Loucy (cell line): ENCODE measurements at regions not wholly inside any gene's neighbourhood (a gene's known extent, or its start where the extent isn't known, plus 50 kb on each side); places are given as distances from the start of the nearest gene placed in this dataset.

Source experiments
- H2AFZ ChIP-seq: fragments of 200-600 bp; sonication (generic); 2 replicates; pipeline ENCODE4 v1.6.0; 2016; ENCODE audit warnings: antibody characterized with exemption, mild to moderate bottlenecking, low read length, moderate library complexity
- H3F3A ChIP-seq: fragments of 200-600 bp; 2 replicates; pipeline ENCODE4 v1.6.0; 2016; ENCODE audit warnings: antibody characterized with exemption, low read depth, mild to moderate bottlenecking
- H3K27me3 ChIP-seq: fragments of 200-600 bp; sonication (generic); 2 replicates; pipeline ENCODE4 v1.6.1; 2014; ENCODE audit warnings: low read length, mild to moderate bottlenecking; ENCODE audit not compliant: insufficient read depth, poor library complexity, severe bottlenecking
- H3K36me3 ChIP-seq: fragments of 200-600 bp; sonication (generic); 2 replicates; pipeline ENCODE4 v1.6.1; 2016; ENCODE audit warnings: low read length; ENCODE audit not compliant: insufficient read depth
- H3K4me1 ChIP-seq: fragments of 200-600 bp; sonication (generic); 2 replicates; pipeline ENCODE4 v1.5.1; 2014; ENCODE audit warnings: low read length, mild to moderate bottlenecking; ENCODE audit not compliant: insufficient read depth, poor library complexity, severe bottlenecking
- H3K4me2 ChIP-seq: fragments of 200-600 bp; sonication (generic); 2 replicates; pipeline ENCODE4 v1.6.0; 2014; ENCODE audit warnings: antibody characterized with exemption, low read length, low read depth, mild to moderate bottlenecking; ENCODE audit not compliant: poor library complexity, severe bottlenecking
- H3K4me3 ChIP-seq: fragments of 200-600 bp; sonication (generic); 2 replicates; pipeline ENCODE4 v1.5.1; 2014; ENCODE audit warnings: low read length, mild to moderate bottlenecking, mixed read lengths; ENCODE audit not compliant: poor library complexity, severe bottlenecking
- H3K79me2 ChIP-seq: fragments of 200-600 bp; sonication (generic); 2 replicates; pipeline ENCODE4 v1.6.1; 2014; ENCODE audit warnings: low read length; ENCODE audit not compliant: insufficient read depth
- H3K9ac ChIP-seq: fragments of 200-600 bp; sonication (generic); 2 replicates; pipeline ENCODE4 v1.6.0; 2014; ENCODE audit warnings: mild to moderate bottlenecking, low read depth, low read length, moderate library complexity; ENCODE audit not compliant: poor library complexity, severe bottlenecking
- H3K9me2 ChIP-seq: fragments of 200-600 bp; sonication (generic); replicated peaks from 2 replicates; pipeline ENCODE4 v1.6.1; 2016; ENCODE audit warnings: low read depth, low read length, mixed read lengths
- H3K9me3 ChIP-seq: fragments of 200-600 bp; sonication (generic); 2 replicates; pipeline ENCODE4 v1.6.1; 2014; ENCODE audit warnings: mild to moderate bottlenecking, antibody characterized with exemption, low read length, low read depth; ENCODE audit not compliant: insufficient read depth
- H4K20me1 ChIP-seq: fragments of 200-600 bp; sonication (generic); 2 replicates; pipeline ENCODE4 v1.6.0; 2014; ENCODE audit warnings: antibody characterized with exemption, low read length, mild to moderate bottlenecking; ENCODE audit not compliant: insufficient read depth, poor library complexity, severe bottlenecking
- EZH2phosphoT487 ChIP-seq: fragments of 200-600 bp; IDR thresholded peaks from 2 replicates; pipeline ENCODE4 v1.6.1; 2018; ENCODE audit warnings: antibody characterized with exemption, mild to moderate bottlenecking, moderate library complexity, borderline replicate concordance
- TF ChIP-seq, protein P1 (sequence below): fragments of 200-600 bp; sonication (generic); conservative IDR thresholded peaks from 2 replicates; pipeline ENCODE4 v1.5.1; 2014; ENCODE audit warnings: mild to moderate bottlenecking, antibody characterized with exemption, low read length

DNA sequence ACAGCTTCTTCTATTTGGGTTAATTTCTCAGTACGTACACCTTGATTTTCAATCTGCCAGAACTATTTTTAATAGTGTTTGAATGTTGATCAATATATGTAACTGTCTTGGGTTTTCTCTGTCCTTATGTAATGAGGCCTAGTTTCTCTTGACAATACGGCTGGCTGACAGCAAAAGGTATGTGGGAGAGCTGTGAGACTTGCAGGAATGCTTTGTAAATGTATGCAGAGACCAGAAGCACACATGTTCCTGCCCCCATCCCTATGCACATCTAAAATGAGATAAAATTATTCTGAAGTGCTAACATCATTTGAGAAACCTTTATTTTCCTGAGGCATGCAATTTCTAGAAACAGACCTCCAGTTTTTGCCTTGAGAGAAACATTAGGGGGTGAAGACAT lies 593.8 kb upstream of the GBE1 start:
- H3K79me2 ChIP-seq = no peaks in the 10 kb centered on the region
- no peaks in the 10 kb centered on the region for H3K27me3 ChIP-seq
- H3F3A ChIP-seq = no peaks in the 10 kb centered on the region
- no peak overlapping the region for H3K4me2 ChIP-seq
- no peaks in the 10 kb centered on the region for H3K9me3 ChIP-seq
- H3K4me3 ChIP-seq = no peak overlapping the region
- no peaks in the 10 kb centered on the region for H3K36me3 ChIP-seq
- no peaks in the 10 kb centered on the region for H4K20me1 ChIP-seq
- no peaks in the 10 kb centered on the region for H3K4me1 ChIP-seq
- TF ChIP-seq, protein P1, sequence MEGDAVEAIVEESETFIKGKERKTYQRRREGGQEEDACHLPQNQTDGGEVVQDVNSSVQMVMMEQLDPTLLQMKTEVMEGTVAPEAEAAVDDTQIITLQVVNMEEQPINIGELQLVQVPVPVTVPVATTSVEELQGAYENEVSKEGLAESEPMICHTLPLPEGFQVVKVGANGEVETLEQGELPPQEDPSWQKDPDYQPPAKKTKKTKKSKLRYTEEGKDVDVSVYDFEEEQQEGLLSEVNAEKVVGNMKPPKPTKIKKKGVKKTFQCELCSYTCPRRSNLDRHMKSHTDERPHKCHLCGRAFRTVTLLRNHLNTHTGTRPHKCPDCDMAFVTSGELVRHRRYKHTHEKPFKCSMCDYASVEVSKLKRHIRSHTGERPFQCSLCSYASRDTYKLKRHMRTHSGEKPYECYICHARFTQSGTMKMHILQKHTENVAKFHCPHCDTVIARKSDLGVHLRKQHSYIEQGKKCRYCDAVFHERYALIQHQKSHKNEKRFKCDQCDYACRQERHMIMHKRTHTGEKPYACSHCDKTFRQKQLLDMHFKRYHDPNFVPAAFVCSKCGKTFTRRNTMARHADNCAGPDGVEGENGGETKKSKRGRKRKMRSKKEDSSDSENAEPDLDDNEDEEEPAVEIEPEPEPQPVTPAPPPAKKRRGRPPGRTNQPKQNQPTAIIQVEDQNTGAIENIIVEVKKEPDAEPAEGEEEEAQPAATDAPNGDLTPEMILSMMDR = no peak
- TF ChIP-seq EZH2phosphoT487 = no peak
- H3K9me2 ChIP-seq = no peaks in the 10 kb centered on the region
- H3K9ac ChIP-seq = no peak overlapping the region
- H2AFZ ChIP-seq = no peak overlapping the region

DNA sequence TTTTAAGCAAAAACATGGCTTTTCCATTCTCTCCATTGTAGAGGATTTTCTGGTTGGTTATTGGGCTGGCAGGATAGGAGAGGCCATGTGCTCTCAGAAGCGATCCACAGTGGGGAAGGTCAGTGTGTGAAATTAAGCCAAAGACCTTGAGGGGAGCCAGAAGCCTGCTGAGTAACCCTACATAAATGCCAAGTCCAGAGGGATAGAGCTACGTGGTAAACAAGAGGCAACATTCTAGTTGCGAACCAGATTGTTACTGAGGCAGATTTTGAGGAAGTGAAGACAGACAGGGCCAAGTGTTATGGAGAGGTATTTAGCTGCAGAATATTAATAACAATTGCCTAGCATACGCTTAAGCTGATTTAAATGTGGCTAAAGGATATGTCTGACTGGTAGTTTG lies 592.8 kb upstream of the GBE1 start:
- no peaks in the 10 kb centered on the region for H3K27me3 ChIP-seq
- no peaks in the 10 kb centered on the region for H4K20me1 ChIP-seq
- no peaks in the 10 kb centered on the region for H3F3A ChIP-seq
- no peaks in the 10 kb centered on the region for H3K36me3 ChIP-seq
- H3K4me1 ChIP-seq = no peaks in the 10 kb centered on the region
- no peak overlapping the region for H3K4me2 ChIP-seq
- no peak overlapping the region for H3K4me3 ChIP-seq
- H3K79me2 ChIP-seq = no peaks in the 10 kb centered on the region
- no peak overlapping the region for H3K9ac ChIP-seq
- no peaks in the 10 kb centered on the region for H3K9me3 ChIP-seq
- TF ChIP-seq, protein P1 = no peak
- no peak for TF ChIP-seq EZH2phosphoT487
- no peak overlapping the region for H2AFZ ChIP-seq
- H3K9me2 ChIP-seq = no peaks in the 10 kb centered on the region

DNA sequence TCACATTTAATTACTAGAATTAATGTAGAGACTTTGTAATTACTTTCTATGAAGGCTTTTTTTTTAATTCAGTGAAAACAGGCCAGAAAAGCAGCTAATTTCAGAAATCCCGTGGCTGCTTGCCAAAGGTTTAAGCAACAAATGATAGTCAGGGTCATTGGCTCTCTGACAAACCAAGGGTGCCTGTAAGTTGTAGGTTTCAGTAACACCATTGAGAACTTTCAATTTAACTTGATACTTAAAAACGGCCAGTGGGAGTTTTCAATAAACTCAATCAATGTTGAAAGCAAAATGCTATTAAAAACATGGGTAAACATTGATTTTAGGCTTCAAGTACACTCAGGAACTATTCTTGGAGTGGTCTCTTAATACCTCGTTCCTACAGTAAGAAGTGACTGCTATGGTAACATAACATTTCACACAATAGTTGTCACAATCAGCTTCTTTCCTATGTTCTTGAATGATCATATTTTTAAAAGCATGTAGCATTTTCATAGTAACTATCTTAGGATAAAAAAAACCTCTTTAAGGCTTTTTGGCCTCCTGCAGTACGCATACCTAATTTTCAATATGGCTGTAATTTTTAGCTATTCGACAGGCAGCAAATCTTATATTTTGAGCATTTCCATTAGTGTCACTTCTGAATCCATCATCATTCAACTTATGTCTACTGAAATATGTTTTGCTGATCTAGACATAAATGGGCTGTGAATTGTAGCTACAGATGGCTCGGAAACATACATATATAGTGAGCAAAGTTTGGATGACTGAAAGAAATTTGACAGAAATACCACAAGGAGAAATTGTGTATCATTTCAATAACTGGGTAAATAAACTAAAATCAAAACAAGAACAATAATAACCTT lies 592.1 kb upstream of the GBE1 start:
- H2AFZ ChIP-seq = no peak overlapping the region
- no peaks in the 10 kb centered on the region for H3K27me3 ChIP-seq
- no peaks in the 10 kb centered on the region for H3K4me1 ChIP-seq
- no peaks in the 10 kb centered on the region for H4K20me1 ChIP-seq
- TF ChIP-seq, protein P1 = no peak
- no peak for TF ChIP-seq EZH2phosphoT487
- no peak overlapping the region for H3K9ac ChIP-seq
- no peak overlapping the region for H3K4me3 ChIP-seq
- H3K9me2 ChIP-seq = no peaks in the 10 kb centered on the region
- H3K4me2 ChIP-seq = no peak overlapping the region
- no peaks in the 10 kb centered on the region for H3K9me3 ChIP-seq
- no peaks in the 10 kb centered on the region for H3K79me2 ChIP-seq
- no peaks in the 10 kb centered on the region for H3F3A ChIP-seq
- no peaks in the 10 kb centered on the region for H3K36me3 ChIP-seq
